ENCODE measurements at regions not wholly inside any gene's neighbourhood (a gene's known extent, or its start where the extent isn't known, plus 50 kb on each side); places are given as distances from the start of the nearest gene placed in this dataset. TPM values are rescaled to one million over a fixed set of nuclear protein-coding genes. Genes with fewer than 3 reads are reported as not detected.

DNA sequence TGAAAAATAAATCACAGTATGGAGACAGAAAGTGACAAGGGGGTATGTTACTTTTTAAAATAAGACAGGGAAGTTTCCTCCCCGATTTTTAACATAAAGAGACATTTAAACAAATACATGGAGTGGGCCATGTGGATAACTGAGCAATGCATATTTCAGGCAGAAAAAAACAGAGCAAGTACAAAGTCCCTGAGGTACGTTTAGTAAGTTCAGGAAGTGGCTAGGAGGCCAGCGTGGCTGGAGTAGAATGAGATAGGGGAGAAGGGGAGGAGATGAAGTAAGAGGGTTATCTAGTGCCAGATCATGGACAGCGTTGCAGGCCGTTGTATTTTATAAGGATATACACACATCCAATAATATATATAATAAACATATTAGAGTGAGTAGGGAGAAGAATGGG, 84.2 kb upstream of the ELL2 start:
- no peak for DNase-seq (ENCODE audit: low read depth)

DNA sequence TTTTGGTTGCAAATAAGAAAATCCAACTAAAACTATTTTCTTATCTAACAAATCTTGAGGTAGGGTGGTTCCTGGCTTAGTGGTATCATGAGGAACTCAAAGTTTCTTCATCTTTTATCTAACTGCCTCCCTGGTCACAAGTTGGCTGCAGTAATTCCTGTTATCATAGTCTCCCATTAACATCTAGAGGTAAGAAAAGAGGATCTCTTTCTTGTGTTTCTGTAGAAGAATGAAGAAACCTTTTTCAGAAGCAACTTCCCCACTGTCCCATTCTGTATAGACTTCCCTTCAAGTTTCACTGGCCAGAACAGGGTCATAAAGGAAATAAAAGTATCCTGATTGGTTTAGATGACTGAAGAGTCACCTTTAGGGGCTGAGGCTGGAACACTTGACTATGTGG, 81.8 kb upstream of the ELL2 start:
- no peak for DNase-seq (ENCODE audit: low read depth)

DNA sequence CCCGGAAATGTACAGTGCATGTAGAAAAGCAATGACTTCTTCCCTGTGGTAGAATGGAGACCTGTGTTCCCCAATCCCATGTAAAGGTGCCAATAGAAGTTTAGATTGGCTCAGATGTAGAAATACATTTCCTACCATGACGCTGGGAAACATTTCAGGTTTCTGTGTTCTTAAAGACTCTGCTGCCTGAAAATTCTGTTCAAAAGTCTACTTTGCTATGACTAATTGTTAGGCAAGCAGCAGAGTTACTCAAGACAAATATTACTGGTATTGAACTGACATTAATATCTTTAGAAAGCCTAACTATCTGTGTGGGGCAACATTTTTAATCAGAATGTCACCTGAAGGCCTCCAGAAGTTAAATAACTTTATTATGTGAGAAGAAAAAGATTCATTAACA, 75.5 kb upstream of the ELL2 start:
- DNase-seq (ENCODE audit: low read depth) = no peak

DNA sequence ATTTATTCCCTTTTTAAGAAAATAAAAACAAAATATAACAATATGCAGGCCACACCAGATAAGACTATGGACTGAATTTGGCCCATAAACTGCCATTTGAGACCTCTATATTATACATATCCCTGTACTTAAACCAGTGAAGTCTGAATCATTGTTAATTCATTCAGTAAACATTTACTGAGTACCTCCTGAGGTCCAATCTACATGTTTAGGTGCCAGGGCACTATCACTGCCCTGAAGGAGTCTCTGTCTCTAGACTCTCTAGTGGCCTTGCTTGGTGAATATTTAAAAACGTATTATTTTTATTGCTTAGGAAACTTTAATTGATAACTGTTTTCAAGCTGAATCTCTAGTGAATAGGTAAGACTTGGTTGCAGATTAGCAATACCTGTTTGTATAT, 74.7 kb upstream of the ELL2 start:
- no peak for DNase-seq (ENCODE audit: low read depth)

DNA sequence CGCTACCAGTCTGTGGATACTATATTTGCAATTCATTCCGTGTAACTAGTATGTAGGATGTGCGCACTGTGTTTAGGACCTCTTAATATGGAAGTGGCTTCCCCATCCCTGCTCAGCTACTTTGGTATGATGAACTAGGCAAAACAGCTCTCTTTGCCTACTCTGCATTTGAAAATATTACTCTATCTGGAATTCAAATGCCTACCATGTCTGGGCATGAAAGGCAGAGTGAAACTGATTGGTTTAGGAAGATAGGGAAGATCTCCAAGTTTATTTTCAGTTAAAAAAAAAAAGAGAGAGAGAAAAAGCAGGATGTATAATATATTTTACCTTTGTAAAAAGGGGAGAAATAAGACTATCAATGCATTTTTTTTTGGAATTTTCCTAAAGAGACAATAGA, 74.1 kb upstream of the ELL2 start:
- no peak for DNase-seq (ENCODE audit: low read depth)

DNA sequence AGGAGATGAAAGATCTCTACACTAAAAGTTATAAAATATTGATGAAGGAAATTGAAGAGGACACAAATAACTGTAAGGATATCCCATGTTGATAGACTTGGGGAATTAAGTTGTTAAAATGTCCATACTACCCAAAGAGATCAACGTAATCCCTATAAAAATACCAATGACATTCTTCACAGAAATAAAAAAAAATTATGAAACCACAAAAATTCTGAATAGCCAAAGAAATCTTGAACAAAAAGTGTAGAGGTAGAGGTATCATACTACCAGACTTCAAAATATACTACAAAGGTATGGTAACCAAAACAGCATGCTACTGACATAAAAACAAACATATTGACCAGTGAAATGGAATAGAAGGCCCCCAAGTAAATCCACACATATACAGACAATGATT, 71.5 kb upstream of the ELL2 start:
- no peak for DNase-seq (ENCODE audit: low read depth)

DNA sequence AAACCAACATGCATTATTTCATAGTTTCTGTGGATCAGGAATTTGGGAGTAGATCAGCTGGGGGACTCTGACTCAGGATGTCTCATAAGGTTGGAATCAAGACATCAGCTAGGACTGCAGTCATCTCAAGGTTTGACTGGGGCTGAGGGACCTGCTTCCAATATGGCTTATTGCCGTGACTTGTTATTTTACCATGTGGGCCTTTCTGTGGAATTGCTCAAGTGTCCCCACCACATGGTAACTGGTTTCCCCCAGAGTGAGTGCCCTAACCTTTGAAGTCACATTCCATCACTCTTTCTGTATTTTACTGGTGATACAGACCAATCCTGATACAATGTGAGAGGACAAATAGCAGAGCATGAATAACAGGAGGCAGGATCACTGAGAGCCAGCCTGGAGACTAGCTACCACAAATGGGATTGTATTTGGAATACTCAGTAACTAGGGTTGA, 70.2 kb upstream of the ELL2 start:
- DNase-seq (ENCODE audit: low read depth) = no peak

DNA sequence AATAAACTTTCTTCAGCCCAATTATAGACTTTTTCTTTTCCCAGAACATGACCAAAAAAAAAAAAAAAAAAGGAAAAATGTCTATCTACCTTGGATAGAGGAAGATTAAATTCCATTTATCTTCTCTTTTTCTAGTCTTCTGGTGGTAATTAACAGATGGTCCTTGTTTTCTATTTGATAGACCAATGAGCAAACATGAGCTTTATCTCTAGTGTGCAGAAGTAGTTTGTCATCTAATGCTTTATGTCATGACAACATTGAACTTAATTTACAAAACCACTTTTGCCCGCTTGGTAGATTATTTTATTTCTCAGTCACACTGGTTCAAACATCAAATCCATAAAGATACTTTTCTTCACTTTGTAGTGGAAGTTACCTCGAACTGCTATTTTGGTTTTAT, 69.5 kb upstream of the ELL2 start:
- DNase-seq (ENCODE audit: low read depth) = no peak

DNA sequence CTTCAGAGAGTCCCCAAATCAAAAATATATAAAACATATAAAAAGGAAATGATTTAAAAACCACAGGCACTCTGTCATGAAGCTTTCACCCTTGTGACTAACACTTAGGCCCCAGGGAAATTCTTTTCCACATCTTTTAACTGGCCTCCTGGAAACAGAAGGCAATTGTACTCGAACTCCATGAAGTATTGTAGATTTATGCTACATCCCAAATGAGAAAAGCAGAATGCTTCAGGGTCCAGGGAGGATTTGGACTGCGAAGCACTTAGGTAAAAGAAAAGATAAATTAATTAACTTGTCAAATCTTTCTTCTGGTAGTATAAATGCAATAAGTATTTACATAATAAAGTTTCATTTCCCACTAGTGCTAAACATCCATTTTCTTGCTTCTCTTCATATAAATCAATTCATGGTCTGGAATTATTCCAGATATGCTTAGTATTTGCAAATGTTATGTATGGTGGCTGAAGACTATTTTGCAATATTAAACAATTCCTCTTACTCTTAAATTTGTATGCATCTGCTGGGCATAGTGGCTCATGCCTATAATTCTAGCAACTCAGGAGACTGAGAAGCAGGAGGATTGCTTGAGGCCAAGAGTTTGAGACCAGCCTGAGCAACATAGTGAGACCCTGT, 64.9 kb upstream of the ELL2 start:
- DNase-seq (ENCODE audit: low read depth) = peak; percentile 37

DNA sequence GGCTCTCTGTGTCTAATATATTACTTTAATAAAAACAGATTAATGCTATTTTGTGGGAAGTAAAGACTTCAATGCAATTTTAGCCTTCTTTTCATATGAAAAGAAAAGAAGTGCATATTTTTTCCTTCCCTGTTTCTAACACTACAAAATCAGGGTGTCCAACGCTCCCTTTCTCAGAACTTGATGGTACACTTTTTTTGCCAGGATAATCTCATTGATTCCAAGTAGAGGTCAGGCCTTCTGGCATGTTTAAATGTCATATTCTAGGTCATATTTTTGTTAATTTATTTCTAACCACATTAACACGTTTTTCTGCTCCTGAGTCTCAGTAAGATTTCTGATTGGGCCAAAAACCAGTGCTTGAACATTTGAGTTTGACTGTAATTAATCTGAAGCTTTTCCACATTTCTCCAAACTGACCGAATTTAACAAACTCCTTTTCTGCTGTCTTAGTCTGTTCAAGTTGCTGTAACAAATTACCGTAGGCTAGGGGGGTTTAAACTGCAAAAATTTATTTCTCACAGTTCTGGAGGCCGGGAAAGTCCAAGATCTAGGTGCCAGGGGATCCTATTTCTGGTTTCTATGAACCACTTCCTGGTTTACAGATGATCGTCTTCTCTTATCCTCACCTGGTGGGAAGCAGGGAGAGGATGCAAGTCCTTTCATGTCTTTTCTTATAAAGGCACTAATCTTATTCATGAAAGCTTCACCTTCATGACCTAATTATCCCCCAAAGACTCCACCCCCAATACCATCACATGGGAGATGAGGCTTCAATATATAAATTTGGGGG, 63.2 kb upstream of the ELL2 start:
- no peak for DNase-seq (ENCODE audit: low read depth)

DNA sequence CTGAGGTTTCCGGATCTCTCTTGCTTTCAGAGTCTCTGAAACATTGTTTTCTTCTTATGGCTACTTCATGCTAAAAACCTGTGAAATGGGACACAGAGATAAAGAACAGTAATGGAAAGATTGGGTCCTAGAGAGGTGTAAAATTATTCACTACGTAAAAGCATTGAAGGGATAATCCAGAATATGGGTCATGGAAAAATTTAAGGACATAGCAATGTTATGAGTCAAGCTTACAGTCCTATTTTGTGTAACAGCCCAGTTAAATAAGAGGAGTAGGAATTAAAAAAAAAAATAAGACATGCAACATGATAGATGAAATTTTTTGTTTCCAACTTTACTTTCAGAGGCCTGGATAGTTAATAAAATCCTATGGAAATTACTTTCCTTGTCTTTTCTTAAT, 61.9 kb upstream of the ELL2 start:
- peak; percentile 44 for DNase-seq (ENCODE audit: low read depth)

DNA sequence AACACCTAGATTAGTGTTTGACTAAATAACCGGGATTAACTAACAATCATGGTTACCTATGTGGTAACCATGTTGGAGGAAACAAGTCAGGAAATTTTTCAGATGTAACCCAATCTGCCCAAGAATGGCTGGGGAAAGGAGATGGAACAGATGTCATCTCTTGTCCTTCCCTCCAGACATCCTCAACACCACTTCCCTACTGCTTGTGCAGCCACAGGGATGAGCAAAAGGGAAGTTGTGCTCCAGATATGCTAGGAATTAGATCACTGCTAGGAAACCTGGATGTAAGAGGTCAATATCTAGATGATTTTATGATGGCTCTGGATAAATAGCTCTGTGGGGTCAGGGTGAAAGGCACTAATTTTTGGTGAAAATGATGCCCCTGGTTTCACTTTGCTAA, 61.3 kb upstream of the ELL2 start:
- DNase-seq (ENCODE audit: low read depth) = no peak

DNA sequence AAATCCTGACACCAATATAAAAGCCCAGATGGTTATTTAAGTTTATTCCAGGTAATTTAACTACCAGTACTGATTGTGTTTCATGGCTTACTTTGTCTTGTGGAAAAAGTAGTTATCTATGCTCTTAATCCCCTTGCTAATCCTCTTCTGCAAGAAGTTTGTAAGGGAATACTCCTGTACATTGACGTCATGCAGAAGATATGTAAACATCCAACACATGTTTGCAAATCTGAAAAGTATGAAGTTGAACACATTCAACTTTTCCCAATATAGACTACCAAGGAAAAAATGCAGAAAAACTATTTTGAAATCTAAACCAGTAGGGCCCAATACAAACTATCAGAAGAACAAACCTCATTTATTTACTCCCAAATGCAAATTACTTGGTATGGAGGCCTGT, 56.3 kb upstream of the ELL2 start:
- DNase-seq (ENCODE audit: low read depth) = peak; percentile 47

DNA sequence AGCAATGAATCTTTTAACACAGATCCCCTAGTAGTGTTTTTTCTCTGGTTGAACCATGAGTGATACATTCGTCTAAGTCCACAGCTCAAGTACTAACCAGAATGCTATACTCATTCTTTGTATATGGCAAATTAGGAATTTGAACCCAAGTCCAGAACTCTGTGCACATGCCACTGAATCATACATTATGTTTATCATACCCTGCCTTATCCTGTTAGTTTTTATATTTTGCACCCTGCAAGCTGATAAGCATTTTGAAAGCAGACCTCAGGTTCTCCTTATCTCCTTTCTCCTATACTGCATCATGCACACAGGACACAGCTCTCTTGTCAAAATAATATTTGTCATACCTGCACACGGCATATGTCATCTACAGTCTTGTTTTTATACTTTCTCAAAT, 54.6 kb upstream of the ELL2 start:
- no peak for DNase-seq (ENCODE audit: low read depth)

DNA sequence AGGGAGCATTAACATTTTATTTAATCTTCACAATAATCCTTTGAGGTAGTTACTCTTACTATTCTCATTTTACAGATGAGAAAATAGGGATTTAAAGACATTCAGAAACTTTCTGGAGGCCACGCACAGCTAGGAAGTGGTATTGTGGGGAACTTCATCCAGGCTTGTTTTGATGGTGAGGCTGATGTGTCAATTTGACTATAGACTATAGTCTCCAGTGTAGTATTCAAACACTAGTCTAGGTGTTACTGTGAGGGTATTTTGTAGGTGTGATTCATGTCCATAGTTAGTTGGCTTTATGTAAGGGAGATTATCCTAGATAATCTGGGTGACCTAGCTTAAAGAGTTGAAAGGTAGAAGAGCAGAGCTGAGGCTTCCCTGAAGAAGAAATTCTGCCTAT, 54.1 kb upstream of the ELL2 start:
- no peak for DNase-seq (ENCODE audit: low read depth)

DNA sequence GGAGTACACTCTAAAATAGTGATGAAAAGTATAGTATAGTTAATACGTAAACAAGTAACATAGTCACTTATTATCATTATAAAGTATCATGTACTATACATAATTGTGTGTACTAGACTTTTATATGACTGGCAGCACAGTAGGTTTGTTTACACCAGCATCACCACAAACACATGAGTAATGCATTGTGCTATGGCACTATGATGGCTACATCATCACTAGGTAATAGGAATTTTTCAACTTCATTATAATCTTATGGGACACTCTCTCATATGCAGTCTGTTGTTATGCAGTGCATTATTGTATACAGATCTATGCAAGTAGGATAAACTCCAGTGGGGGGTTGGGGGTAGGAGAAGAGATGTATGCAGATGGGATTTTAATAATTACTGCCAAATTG, 52.7 kb upstream of the ELL2 start:
- no peak for DNase-seq (ENCODE audit: low read depth)

DNA sequence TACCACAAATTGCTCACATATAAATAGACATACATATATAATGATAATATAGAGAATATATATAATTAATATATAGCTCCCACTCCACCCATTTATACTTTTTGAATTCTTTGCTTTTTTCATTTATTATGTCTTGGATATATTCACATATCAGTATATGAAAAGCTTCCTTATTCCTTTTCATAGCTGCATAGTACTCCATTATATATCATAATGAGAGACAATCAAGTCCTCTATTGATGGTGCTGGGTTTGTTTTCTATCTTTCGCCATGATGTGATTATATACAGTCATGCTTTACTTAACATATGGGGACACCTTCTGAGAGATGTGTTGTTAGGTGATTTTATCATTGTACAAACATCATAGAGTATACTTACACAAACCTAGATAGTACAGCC, 51.6 kb upstream of the ELL2 start:
- DNase-seq (ENCODE audit: low read depth) = no peak

DNA sequence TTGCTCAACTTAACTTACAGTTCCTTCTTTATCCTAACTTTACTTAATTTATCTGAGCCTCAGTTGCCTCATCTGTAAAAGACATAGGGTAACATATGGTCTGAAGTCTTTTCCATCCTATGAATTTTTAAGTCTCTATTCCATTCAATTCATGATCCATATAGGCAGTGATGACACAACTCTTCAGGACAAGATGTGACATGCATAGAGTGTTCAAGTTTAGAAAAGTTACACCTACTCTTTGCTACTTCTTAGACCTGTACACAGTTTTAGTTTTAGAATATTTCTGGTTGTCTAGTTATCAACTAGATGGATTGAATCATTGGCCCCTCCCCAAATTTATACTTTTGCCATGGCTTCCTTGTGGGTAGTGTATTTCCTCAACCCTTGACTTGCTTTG, 50.7 kb upstream of the ELL2 start:
- DNase-seq (ENCODE audit: low read depth) = no peak

MicroRNA genes in the stretch of these regions (microRNA counts, 767-probe panel; counts per million panel counts)
- microRNA hsa-miR-583 = not detected

Small RNA genes in the stretch of these regions (microRNA-seq; reads per million reads assigned to microRNA genes)
- 2.3 reads per million, percentile 8 among the genes with 10 or more reads in this experiment for gene MIR583

Measured in myocyte (in vitro differentiated cells).